ENCODE measurements at regions not wholly inside any gene's neighbourhood (a gene's known extent, or its start where the extent isn't known, plus 50 kb on each side); places are given as distances from the start of the nearest gene placed in this dataset.

GRCh38 chr19:28987177-28987576, 225.8 kb downstream of the UQCRFS1 start:
- TF ChIP-seq MAX (IDR thresholded peaks at IDR 0.05; ENCODE audit: insufficient read depth, insufficient read length) (no peak), CTCF (IDR thresholded peaks at IDR 0.05; ENCODE audit: extremely low read depth in 1 of 2, insufficient read depth in 1 of 2, low read depth in 1 of 2, low read length in 2 of 2) (no peak), POLR2A (IDR thresholded peaks at IDR 0.05; ENCODE audit: low read depth, low read length) (no peak), EZH2 (IDR thresholded peaks at IDR 0.05; ENCODE audit: borderline replicate concordance, low read depth, low read length, severe bottlenecking) (no peak), POLR2AphosphoS5 (IDR thresholded peaks at IDR 0.05; ENCODE audit: insufficient read depth, low read depth, low read length) (no peak), JUN (IDR thresholded peaks at IDR 0.05; ENCODE audit: borderline replicate concordance, insufficient read depth, insufficient read length, low read depth) (no peak), MYC (IDR thresholded peaks at IDR 0.05; ENCODE audit: low read depth, low read length) (no peak), GATA2 (IDR thresholded peaks at IDR 0.05; ENCODE audit: insufficient read depth, insufficient read length, low read depth, low read length) (no peak)

All from endothelial cell of umbilical vein (primary cell).